ENCODE measurements at regions not wholly inside any gene's neighbourhood (a gene's known extent, or its start where the extent isn't known, plus 50 kb on each side); places are given as distances from the start of the nearest gene placed in this dataset.

DNA sequence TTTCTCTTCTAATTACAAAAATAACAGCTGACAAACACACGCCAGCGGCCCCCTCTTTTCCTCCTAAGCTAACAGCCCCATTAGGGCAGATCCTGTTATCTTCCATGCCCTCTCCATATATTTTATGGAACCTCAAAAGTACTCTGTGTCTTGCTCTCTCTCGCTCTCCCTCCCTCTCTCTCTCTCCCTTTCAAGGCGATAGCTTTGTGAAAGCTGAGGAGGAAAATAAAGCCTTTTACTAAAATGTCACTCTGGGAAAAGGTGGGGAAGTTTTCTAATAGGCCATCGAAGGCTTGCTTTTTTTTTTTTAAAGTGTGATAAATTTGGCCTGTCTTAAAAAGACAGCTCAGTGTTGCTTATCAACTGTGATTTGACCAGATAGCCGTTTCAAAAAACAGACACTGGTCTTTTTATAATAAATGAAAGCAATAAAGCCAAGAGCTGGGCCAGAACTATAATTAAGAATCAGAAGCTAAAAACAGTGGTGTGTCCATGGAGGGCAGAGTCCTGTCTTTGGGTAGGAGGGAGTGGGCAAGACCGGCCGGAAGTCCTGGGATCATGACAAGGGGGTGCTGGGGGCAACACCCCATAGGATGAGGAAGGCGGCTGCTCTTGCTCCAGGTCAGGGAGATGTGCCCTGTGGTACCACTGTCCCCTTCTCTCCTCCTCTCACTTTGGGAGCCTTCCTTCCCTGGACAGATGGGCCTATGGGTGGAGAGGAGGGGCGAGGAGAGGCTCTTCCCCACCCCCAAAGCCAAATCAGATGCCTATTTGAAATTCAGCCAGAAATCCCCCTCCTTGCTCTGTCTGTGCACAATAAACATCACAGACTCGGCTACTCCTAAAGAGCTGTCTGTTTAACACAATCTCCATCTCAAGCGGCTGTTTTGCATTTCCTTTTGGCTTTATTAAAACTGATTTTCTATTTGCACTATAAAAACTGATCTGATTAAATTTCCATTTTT lies 267.2 kb downstream of the BUD13 start:
- H3K4me2 ChIP-seq, result no peak overlapping the region
- no peaks in the 10 kb centered on the region for H3F3A ChIP-seq (replicated peaks; ENCODE audit: insufficient read depth)
- no peaks in the 10 kb centered on the region for H3K36me3 ChIP-seq (replicated peaks in 1 of 2; ENCODE audit: control insufficient read depth in 1 of 2, insufficient read depth in 2 of 2, low read length in 1 of 2)
- POLR2A ChIA-PET, result interaction anchor here (0.6 to 9.4 kb wide), 39 partner anchors 10 to 899 kb away, joined by 3 to 237 read pairs (median 5); no protein-coding TSS in a partner anchor
- peaks cover 23% of the 10 kb centered on the region; the same call in 1 of the 2 replicates for H3K27me3 ChIP-seq (ENCODE audit: insufficient read depth)
- H4K20me1 ChIP-seq (ENCODE audit: insufficient read depth), result no peaks in the 10 kb centered on the region
- no peak overlapping the region for H3K4me3 ChIP-seq (ENCODE audit: low read depth in 2 of 2, low read length in 1 of 2)
- CTCF ChIA-PET, result interaction anchor here (0.7 to 5.4 kb wide), 16 partner anchors 26 to 427 kb away, joined by 3 to 47 read pairs (median 6); no protein-coding TSS in a partner anchor
- TF ChIP-seq MXI1 (IDR thresholded peaks at IDR 0.05; ENCODE audit: low read depth, low read length), result no peak
- TF ChIP-seq EP300 (IDR thresholded peaks at IDR 0.05; ENCODE audit: borderline replicate concordance in 1 of 2, low read depth in 1 of 2, low read length in 1 of 2), result peak in 1 of 2 experiments; percentile 83; a peak in 2 of 4 replicates
- TF ChIP-seq RXRA (IDR thresholded peaks at IDR 0.05; ENCODE audit: borderline replicate concordance, low read depth), result no peak
- no peak for TF ChIP-seq EZH2phosphoT487 (IDR thresholded peaks at IDR 0.05; ENCODE audit: borderline replicate concordance, low read depth)
- TF ChIP-seq, protein P1, sequence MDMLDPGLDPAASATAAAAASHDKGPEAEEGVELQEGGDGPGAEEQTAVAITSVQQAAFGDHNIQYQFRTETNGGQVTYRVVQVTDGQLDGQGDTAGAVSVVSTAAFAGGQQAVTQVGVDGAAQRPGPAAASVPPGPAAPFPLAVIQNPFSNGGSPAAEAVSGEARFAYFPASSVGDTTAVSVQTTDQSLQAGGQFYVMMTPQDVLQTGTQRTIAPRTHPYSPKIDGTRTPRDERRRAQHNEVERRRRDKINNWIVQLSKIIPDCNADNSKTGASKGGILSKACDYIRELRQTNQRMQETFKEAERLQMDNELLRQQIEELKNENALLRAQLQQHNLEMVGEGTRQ (IDR thresholded peaks at IDR 0.05; ENCODE audit: borderline replicate concordance, low read depth, low read length), result no peak
- TF ChIP-seq RCOR1 (IDR thresholded peaks at IDR 0.05; ENCODE audit: low read length), result peak; percentile 39
- TF ChIP-seq SMC3 (IDR thresholded peaks at IDR 0.05; ENCODE audit: low read depth, low read length), result 0 out of 2 replicates have a peak, but pooled peaks have one; percentile 10
- TF ChIP-seq IRF3 (IDR thresholded peaks at IDR 0.05; ENCODE audit: low read depth, low read length), result no peak
- TF ChIP-seq SIN3A (IDR thresholded peaks at IDR 0.05; ENCODE audit: borderline replicate concordance, low read depth, low read length), result no peak
- peak; percentile 26; the same call in 1 of the 2 replicates for TF ChIP-seq RFX5 (IDR thresholded peaks at IDR 0.05; ENCODE audit: low read length)
- peak; percentile 75 for TF ChIP-seq CHD2 (IDR thresholded peaks at IDR 0.05; ENCODE audit: low read length, partially characterized antibody)
- TF ChIP-seq JUND (IDR thresholded peaks at IDR 0.05), result no peak
- TF ChIP-seq, protein P2, sequence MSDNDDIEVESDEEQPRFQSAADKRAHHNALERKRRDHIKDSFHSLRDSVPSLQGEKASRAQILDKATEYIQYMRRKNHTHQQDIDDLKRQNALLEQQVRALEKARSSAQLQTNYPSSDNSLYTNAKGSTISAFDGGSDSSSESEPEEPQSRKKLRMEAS (IDR thresholded peaks at IDR 0.05; ENCODE audit: low read depth), result no peak
- 0 out of 2 replicates have a peak, but pooled peaks have one; percentile 29 for TF ChIP-seq FOXJ3 (CRISPR knock-in tag; IDR thresholded peaks at IDR 0.05)
- peak; percentile 6; the same call in 1 of the 2 replicates for TF ChIP-seq RAD21 (IDR thresholded peaks at IDR 0.05; ENCODE audit: low read length)
- TF ChIP-seq MEF2A (IDR thresholded peaks at IDR 0.05; ENCODE audit: borderline replicate concordance, low read depth), result no peak
- TF ChIP-seq GATA2 (CRISPR knock-in tag; IDR thresholded peaks at IDR 0.05), result peak; percentile 57
- peak; percentile 79 for DNase-seq
- H2AFZ ChIP-seq (ENCODE audit: low read depth), result no peak overlapping the region
- no peaks in the 10 kb centered on the region for H3K9me3 ChIP-seq
- H3K27ac ChIP-seq (ENCODE audit: low read depth in 2 of 2, low read length in 1 of 2), result peak overlapping the region in 1 of 2 experiments; percentile 97; a peak in 2 of 4 replicates
- H3K9me2 ChIP-seq, result no peaks in the 10 kb centered on the region
- no peaks in the 10 kb centered on the region for H3K79me2 ChIP-seq (ENCODE audit: insufficient read depth)
- WGBS (ENCODE audit: low lambda C conversion rate), result 23% methylated on average over 12 of the region's 12 CpGs
- H3K4me1 ChIP-seq (ENCODE audit: control insufficient read depth in 1 of 2, insufficient read depth in 2 of 2, low read depth in 1 of 2, low read length in 1 of 2), result peaks cover 0 to 93% of the 10 kb centered on the region in 2 experiments; a peak in 2 of 4 replicates
- no peak overlapping the region for H3K9ac ChIP-seq

All from SK-N-SH (cell line).